GM12878 (cell line): ENCODE measurements at regions not wholly inside any gene's neighbourhood (a gene's known extent, or its start where the extent isn't known, plus 50 kb on each side); places are given as distances from the start of the nearest gene placed in this dataset.
"Not testable (repeated sequence)": the region's sequence is repeated elsewhere in the genome, so short reads cannot be mapped to it uniquely, and the experiment has no call there.

Experiments used
- ATAC-seq: fragments of 200-7000 bp; cut with Tn5 transposase; 3 replicates; pipeline ENCODE4 v1.9.1; 2020; ENCODE audit warnings: mild to moderate bottlenecking, moderate library complexity
- BruUV-seq: library from RNA; stranded (reverse); fragments of 400-500 nt; replicated peaks from 2 replicates; lab custom pipeline; 2021; lab: Mats Ljungman, UMichigan
- CTCF ChIA-PET: fragments of 300-600 bp; sonication (Branson Sonifier 250); formaldehyde crosslinking; extraction: SDS; loops from one replicate; lab custom pipeline; 2021; ENCODE audit warnings: inconsistent platforms; lab: Yijun Ruan, JAX
- POLR2A ChIA-PET: fragments of 350-600 bp; formaldehyde crosslinking; extraction: SDS; loops from one replicate; lab custom pipeline; 2021; ENCODE audit warnings: inconsistent platforms; lab: Charles Lee
- RAD21 ChIA-PET: fragments of 300-600 bp; sonication (Branson Sonifier 250); formaldehyde crosslinking; loops from one replicate; lab custom pipeline; 2023; ENCODE audit warnings: antibody characterized with exemption; ENCODE audit not compliant: unreplicated experiment; lab: Charles Lee
- SMC1A ChIA-PET: fragments of 300-600 bp; sonication (Branson Sonifier 250); formaldehyde crosslinking; loops from one replicate; lab custom pipeline; 2023; ENCODE audit not compliant: unreplicated experiment, uncharacterized antibody; lab: Charles Lee
- DNase-seq: peaks from one replicate; pipeline ENCODE4 v3.0.0-alpha.2; 2011; ENCODE audit warnings: low read depth, low spot score
- FAIRE-seq: peaks from 3 replicates; lab custom pipeline; 2011; peaks lifted over from hg19 to GRCh38; lab: Jason Lieb, UNC
- H2AFZ ChIP-seq: 2 replicates; pipeline ENCODE4 v1.6.0; 2011; ENCODE audit warnings: low read depth, low read length, control low read depth; ENCODE audit not compliant: control insufficient read depth
- H3K27ac ChIP-seq: 2 replicates; pipeline ENCODE4 v1.5.1; 2011; ENCODE audit warnings: control low read depth; ENCODE audit not compliant: control insufficient read depth, insufficient read depth
- H3K27me3 ChIP-seq, 2 experiments: replicated peaks in 1 of 2; 2 replicates each; pipeline versions ENCODE4 v1.6.0 to v1.6.1; 2011; ENCODE audit warnings: low read length in 1 of 2; ENCODE audit not compliant: control insufficient read depth in 2 of 2, insufficient read depth in 2 of 2
- H3K36me3 ChIP-seq, 2 experiments: 2 replicates each; pipeline ENCODE4 v1.5.1; 2011; ENCODE audit warnings: low read length in 1 of 2; ENCODE audit not compliant: control insufficient read depth in 2 of 2, insufficient read depth in 2 of 2
- H3K4me1 ChIP-seq: 2 replicates; pipeline ENCODE4 v1.6.1; 2011; ENCODE audit warnings: mild to moderate bottlenecking, low read length, moderate library complexity, mixed read lengths; ENCODE audit not compliant: control insufficient read depth, insufficient read depth
- H3K4me2 ChIP-seq: 2 replicates; pipeline ENCODE4 v1.6.0; 2011; ENCODE audit warnings: control low read depth; ENCODE audit not compliant: control insufficient read depth, insufficient read depth
- H3K4me3 ChIP-seq: fragments of 200-600 bp; sonication (generic); 2 replicates; pipeline ENCODE4 v1.5.1; 2016
- H3K79me2 ChIP-seq: 2 replicates; pipeline ENCODE4 v1.6.0; 2011; ENCODE audit warnings: low read length; ENCODE audit not compliant: control insufficient read depth, insufficient read depth
- H3K9ac ChIP-seq: 2 replicates; pipeline ENCODE4 v1.8.0; 2011; ENCODE audit warnings: low read length, control low read depth, mixed read lengths; ENCODE audit not compliant: control insufficient read depth, insufficient read depth
- H3K9me3 ChIP-seq: replicated peaks from 3 replicates; pipeline ENCODE4 v1.5.1; 2011; ENCODE audit warnings: mild to moderate bottlenecking, low read length; ENCODE audit not compliant: control insufficient read depth, insufficient read depth
- H4K20me1 ChIP-seq: 2 replicates; pipeline ENCODE4 v1.6.0; 2011; ENCODE audit not compliant: control insufficient read depth, insufficient read depth
- WGBS: methylation state at CpG from one replicate; pipeline ENCODE4 v1.1.6; 2016; ENCODE audit warnings: low lambda C conversion rate; ENCODE audit not compliant: insufficient replicate concordance, insufficient coverage; ENCODE audit errors: missing lambda C conversion rate; 5-methylcytosine and 5-hydroxymethylcytosine counted together
- in situ Hi-C: fragments of 300-500 bp; cut with MboI; formaldehyde crosslinking; loops from 9 replicates; pipeline ENCODE4 v1.14.3; 2018; ENCODE audit warnings: mixed read lengths
- intact Hi-C: fragments of 100-400 bp; cut with micrococcal nuclease; formaldehyde crosslinking; loops from one replicate; pipeline ENCODE4 v1.14.2; 2022; ENCODE audit not compliant: unreplicated experiment

- H3K36me3 ChIP-seq, H3K4me2 ChIP-seq, FAIRE-seq, H2AFZ ChIP-seq, ATAC-seq, CTCF ChIA-PET, in situ Hi-C loops, intact Hi-C loops, H3K4me1 ChIP-seq, H4K20me1 ChIP-seq, RAD21 ChIA-PET, H3K79me2 ChIP-seq, H3K4me3 ChIP-seq, H3K9ac ChIP-seq, POLR2A ChIA-PET, DNase-seq, H3K9me3 ChIP-seq, H3K27me3 ChIP-seq, H3K27ac ChIP-seq, SMC1A ChIA-PET, BruUV-seq: not testable (repeated sequence)
- 24% methylated on average over 6 of the region's 6 CpGs for WGBS
Measured at GRCh38 chr9:42268729-42269128, 85.3 kb downstream of the SPATA31A6 start.

- H3K9ac ChIP-seq, H4K20me1 ChIP-seq, H2AFZ ChIP-seq, SMC1A ChIA-PET, BruUV-seq, H3K4me1 ChIP-seq, H3K27ac ChIP-seq, DNase-seq, H3K4me3 ChIP-seq, H3K36me3 ChIP-seq, H3K4me2 ChIP-seq, intact Hi-C loops, FAIRE-seq, CTCF ChIA-PET, H3K27me3 ChIP-seq, in situ Hi-C loops, RAD21 ChIA-PET, H3K9me3 ChIP-seq, H3K79me2 ChIP-seq, POLR2A ChIA-PET, ATAC-seq: not testable (repeated sequence)
- 55% methylated on average over 11 of the region's 11 CpGs for WGBS
Measured at GRCh38 chr9:42269171-42269570, 85.7 kb downstream of the SPATA31A6 start.

GRCh38 chr9:42273191-42273590 is 89.7 kb downstream of the SPATA31A6 start:
- H3K4me2 ChIP-seq, H3K4me1 ChIP-seq, CTCF ChIA-PET, H3K9ac ChIP-seq, H4K20me1 ChIP-seq, intact Hi-C loops, RAD21 ChIA-PET, H3K9me3 ChIP-seq, H2AFZ ChIP-seq, DNase-seq, H3K36me3 ChIP-seq, ATAC-seq, H3K4me3 ChIP-seq, H3K79me2 ChIP-seq, H3K27ac ChIP-seq, BruUV-seq, FAIRE-seq, in situ Hi-C loops, SMC1A ChIA-PET, H3K27me3 ChIP-seq, POLR2A ChIA-PET: not testable (repeated sequence)
- 5% methylated on average over 1 of the region's 1 CpG for WGBS
